Peyer's patch (tissue), 4 donors: ENCODE measurements at regions not wholly inside any gene's neighbourhood (a gene's known extent, or its start where the extent isn't known, plus 50 kb on each side); places are given as distances from the start of the nearest gene placed in this dataset.

Experiments used
- DNase-seq, 3 donors: peaks; one replicate each; pipeline ENCODE4 v3.0.0-alpha.2; 2017 to 2019
- H3K27ac ChIP-seq, 4 donors: fragments of 200-600 bp; sonication (generic); one replicate each; pipeline ENCODE4 v1.5.1; 2016 to 2019
- H3K27me3 ChIP-seq, 2 donors: fragments of 200-600 bp; sonication (generic); one replicate each; pipeline ENCODE4 v1.5.1; 2019
- H3K36me3 ChIP-seq, 3 donors: fragments of 200-600 bp; sonication (generic); one replicate each; pipeline ENCODE4 v1.5.1; 2016 to 2019
- H3K4me1 ChIP-seq, 4 donors: fragments of 200-600 bp; sonication (generic); one replicate each; pipeline ENCODE4 v1.5.1; 2016 to 2019
- H3K4me3 ChIP-seq, 4 donors: fragments of 200-600 bp; sonication (generic); 1 replicate in 3 of 4; 2 replicates in 1 of 4; pipeline ENCODE4 v1.5.1; 2016 to 2019; ENCODE audit warnings: mild to moderate bottlenecking in 1 of 4
- H3K9me3 ChIP-seq, 4 donors: fragments of 200-600 bp; sonication (generic); one replicate each; pipeline ENCODE4 v1.5.1; 2016 to 2019; ENCODE audit warnings: mild to moderate bottlenecking in 1 of 4
- CTCF ChIP-seq, 6 experiments: fragments of 450-650 bp in 4 of 6; fragments of 200-600 bp in 2 of 6; sonication (generic) in 1 of 6; IDR thresholded peaks; one replicate each; pipeline ENCODE4 v1.5.1; 2017 to 2019; ENCODE audit warnings: antibody characterized with exemption in 6 of 6, mild to moderate bottlenecking in 3 of 6, moderate library complexity in 1 of 6
- POLR2A ChIP-seq, 2 donors: fragments of 450-650 bp; IDR thresholded peaks; one replicate each; pipeline ENCODE4 v1.5.1; 2017; ENCODE audit warnings: antibody characterized with exemption in 2 of 2, mild to moderate bottlenecking in 2 of 2, moderate library complexity in 2 of 2

GRCh38 chr3:66904831-66905493 lies 93.1 kb upstream of the KBTBD8 start:
- H3K4me3 ChIP-seq: no peak overlapping the region
- TF ChIP-seq CTCF (IDR thresholded peaks at IDR 0.05): no peak
- TF ChIP-seq POLR2A (IDR thresholded peaks at IDR 0.05): no peak
- no peaks in the 10 kb centered on the region for H3K9me3 ChIP-seq
- H3K27me3 ChIP-seq: no peaks in the 10 kb centered on the region
- H3K27ac ChIP-seq: no peak overlapping the region
- DNase-seq: no peak
- no peaks in the 10 kb centered on the region for H3K36me3 ChIP-seq
- no peaks in the 10 kb centered on the region for H3K4me1 ChIP-seq

GRCh38 chr3:66907136-66907535 lies 91.0 kb upstream of the KBTBD8 start:
- TF ChIP-seq CTCF (IDR thresholded peaks at IDR 0.05) (no peak), POLR2A (IDR thresholded peaks at IDR 0.05) (no peak)
- DNase-seq: no peak
- Histone ChIP-seq H3K9me3 (no peaks in the 10 kb centered on the region), H3K27ac (no peak overlapping the region), H3K27me3 (no peaks in the 10 kb centered on the region), H3K4me3 (no peak overlapping the region), H3K4me1 (no peaks in the 10 kb centered on the region), H3K36me3 (no peaks in the 10 kb centered on the region)

- no peak for DNase-seq
- Histone ChIP-seq H3K4me1 (no peaks in the 10 kb centered on the region), H3K36me3 (no peaks in the 10 kb centered on the region), H3K4me3 (no peak overlapping the region), H3K9me3 (peaks cover 0 to 13% (median 0%) of the 10 kb centered on the region in 4 donors), H3K27me3 (no peaks in the 10 kb centered on the region), H3K27ac (no peak overlapping the region)
- no peak for TF ChIP-seq CTCF (IDR thresholded peaks at IDR 0.05)
- no peak for TF ChIP-seq POLR2A (IDR thresholded peaks at IDR 0.05)
Observed at GRCh38 chr3:66910266-66911055, 87.6 kb upstream of the KBTBD8 start.

DNA sequence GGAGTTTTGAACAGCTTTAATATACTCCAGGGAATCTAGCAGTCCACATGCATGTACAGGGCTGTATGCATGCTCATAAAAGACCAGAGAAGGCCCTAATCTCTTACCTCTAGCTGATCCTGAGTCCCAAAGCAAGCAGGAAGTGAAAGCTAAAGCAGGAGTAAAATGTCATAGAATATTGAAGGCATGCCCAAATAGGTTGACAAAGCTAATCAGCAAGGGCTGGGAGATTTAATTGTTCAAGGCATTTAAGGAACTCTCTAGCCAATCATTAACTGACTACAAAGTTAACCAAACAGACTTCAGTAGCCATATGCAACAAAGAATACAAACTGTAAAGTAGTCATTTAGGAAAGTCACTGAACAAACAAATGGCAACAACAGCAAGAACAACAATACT lies 85.8 kb upstream of the KBTBD8 start:
- Histone ChIP-seq H3K4me1 (no peaks in the 10 kb centered on the region), H3K36me3 (no peaks in the 10 kb centered on the region), H3K27ac (no peak overlapping the region), H3K27me3 (no peaks in the 10 kb centered on the region), H3K9me3 (peaks cover 0 to 13% (median 0%) of the 10 kb centered on the region in 4 donors), H3K4me3 (no peak overlapping the region)
- TF ChIP-seq CTCF (IDR thresholded peaks at IDR 0.05) (no peak), POLR2A (IDR thresholded peaks at IDR 0.05) (no peak)
- no peak for DNase-seq

GRCh38 chr3:66922058-66922457 lies 76.0 kb upstream of the KBTBD8 start:
- DNase-seq: no peak
- Histone ChIP-seq H3K4me3 (no peak overlapping the region), H3K36me3 (no peaks in the 10 kb centered on the region), H3K4me1 (no peaks in the 10 kb centered on the region), H3K27ac (no peak overlapping the region), H3K9me3 (no peaks in the 10 kb centered on the region), H3K27me3 (no peaks in the 10 kb centered on the region)
- TF ChIP-seq CTCF (IDR thresholded peaks at IDR 0.05): no peak
- TF ChIP-seq POLR2A (IDR thresholded peaks at IDR 0.05): no peak
